ENCODE measurements at regions not wholly inside any gene's neighbourhood (a gene's known extent, or its start where the extent isn't known, plus 50 kb on each side); places are given as distances from the start of the nearest gene placed in this dataset.

DNA sequence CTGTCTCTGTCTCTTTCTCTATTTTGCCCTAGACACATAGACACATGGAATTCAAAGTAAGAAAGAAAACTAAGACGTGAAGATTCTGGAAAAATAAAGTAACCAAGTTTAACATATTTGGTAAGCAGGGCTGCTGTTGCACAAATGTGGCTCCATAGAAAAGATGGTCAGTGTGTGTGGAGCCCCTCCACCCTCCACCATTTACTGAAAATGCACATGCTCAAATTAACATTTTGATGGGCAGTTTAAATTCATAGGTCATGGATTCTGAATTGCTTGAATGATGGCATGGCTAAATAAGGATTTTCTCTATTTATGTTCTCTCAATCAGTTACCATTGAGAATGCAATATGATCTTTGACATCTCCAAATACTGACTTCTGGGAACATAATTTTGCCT, 165.5 kb upstream of the CHRM2 start:
- H2BK20ac ChIP-seq (ENCODE audit: low read depth, low read length), result no peak overlapping the region
- H2BK5ac ChIP-seq (ENCODE audit: low read depth, low read length, poor library complexity, severe bottlenecking), result no peak overlapping the region
- POLR2A ChIA-PET (ENCODE audit: unreplicated experiment), result no interaction called here
- no peak overlapping the region for H4K8ac ChIP-seq (ENCODE audit: low read depth in 2 of 2, low read length in 2 of 2)
- H3K27me3 ChIP-seq (ENCODE audit: control insufficient read depth, insufficient read depth, low read length), result no peaks in the 10 kb centered on the region
- no peak overlapping the region for H2BK15ac ChIP-seq (ENCODE audit: low read depth, low read length)
- dilution Hi-C loops (cut with HindIII; ENCODE audit: low sequenced_read_pairs, unreplicated experiment), result no loop called here
- H3K9me3 ChIP-seq (ENCODE audit: control insufficient read depth, insufficient read depth, low read length), result no peaks in the 10 kb centered on the region
- H3K4me2 ChIP-seq (ENCODE audit: low read depth, low read length), result no peak overlapping the region
- no peak overlapping the region for H2AK5ac ChIP-seq (ENCODE audit: low read depth, low read length)
- H3K36me3 ChIP-seq (ENCODE audit: control insufficient read depth, insufficient read depth, low read length), result no peaks in the 10 kb centered on the region
- ATAC-seq (ENCODE audit: low read depth), result no peak
- H2AFZ ChIP-seq (replicated peaks; ENCODE audit: low read length, poor library complexity), result no peak overlapping the region
- in situ Hi-C loops (cut with MboI; ENCODE audit: low sequenced_read_pairs), result no loop called here
- H3K27ac ChIP-seq (ENCODE audit: insufficient read depth, low read length), result no peak overlapping the region
- no peak overlapping the region for H2AK9ac ChIP-seq (replicated peaks; ENCODE audit: low read depth, low read length, poor library complexity)
- H3K56ac ChIP-seq (ENCODE audit: extremely low read depth, insufficient read depth, low read length), result no peak overlapping the region
- H3K23ac ChIP-seq (ENCODE audit: low read depth, low read length), result no peak overlapping the region
- BruUV-seq (replicated peaks), result no TSS peak
- no peak for TF ChIP-seq MAFK (IDR thresholded peaks at IDR 0.05; ENCODE audit: low read depth, low read length)
- TF ChIP-seq NFE2L2 (IDR thresholded peaks at IDR 0.05; ENCODE audit: low read depth, low read length), result no peak
- no peak for TF ChIP-seq POLR2A (IDR thresholded peaks at IDR 0.05; ENCODE audit: low read depth, low read length)
- TF ChIP-seq RCOR1 (IDR thresholded peaks at IDR 0.05; ENCODE audit: insufficient replicate concordance, low read length), result no peak
- TF ChIP-seq RAD21 (IDR thresholded peaks at IDR 0.05; ENCODE audit: low read length), result no peak
- TF ChIP-seq, protein P1, sequence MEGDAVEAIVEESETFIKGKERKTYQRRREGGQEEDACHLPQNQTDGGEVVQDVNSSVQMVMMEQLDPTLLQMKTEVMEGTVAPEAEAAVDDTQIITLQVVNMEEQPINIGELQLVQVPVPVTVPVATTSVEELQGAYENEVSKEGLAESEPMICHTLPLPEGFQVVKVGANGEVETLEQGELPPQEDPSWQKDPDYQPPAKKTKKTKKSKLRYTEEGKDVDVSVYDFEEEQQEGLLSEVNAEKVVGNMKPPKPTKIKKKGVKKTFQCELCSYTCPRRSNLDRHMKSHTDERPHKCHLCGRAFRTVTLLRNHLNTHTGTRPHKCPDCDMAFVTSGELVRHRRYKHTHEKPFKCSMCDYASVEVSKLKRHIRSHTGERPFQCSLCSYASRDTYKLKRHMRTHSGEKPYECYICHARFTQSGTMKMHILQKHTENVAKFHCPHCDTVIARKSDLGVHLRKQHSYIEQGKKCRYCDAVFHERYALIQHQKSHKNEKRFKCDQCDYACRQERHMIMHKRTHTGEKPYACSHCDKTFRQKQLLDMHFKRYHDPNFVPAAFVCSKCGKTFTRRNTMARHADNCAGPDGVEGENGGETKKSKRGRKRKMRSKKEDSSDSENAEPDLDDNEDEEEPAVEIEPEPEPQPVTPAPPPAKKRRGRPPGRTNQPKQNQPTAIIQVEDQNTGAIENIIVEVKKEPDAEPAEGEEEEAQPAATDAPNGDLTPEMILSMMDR (conservative IDR thresholded peaks at IDR 0.05; ENCODE audit: low read depth, low read length), result no peak
- TF ChIP-seq, protein P2, sequence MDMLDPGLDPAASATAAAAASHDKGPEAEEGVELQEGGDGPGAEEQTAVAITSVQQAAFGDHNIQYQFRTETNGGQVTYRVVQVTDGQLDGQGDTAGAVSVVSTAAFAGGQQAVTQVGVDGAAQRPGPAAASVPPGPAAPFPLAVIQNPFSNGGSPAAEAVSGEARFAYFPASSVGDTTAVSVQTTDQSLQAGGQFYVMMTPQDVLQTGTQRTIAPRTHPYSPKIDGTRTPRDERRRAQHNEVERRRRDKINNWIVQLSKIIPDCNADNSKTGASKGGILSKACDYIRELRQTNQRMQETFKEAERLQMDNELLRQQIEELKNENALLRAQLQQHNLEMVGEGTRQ (IDR thresholded peaks at IDR 0.05; ENCODE audit: low read depth, low read length), result no peak
- no peak for TF ChIP-seq RFX5 (IDR thresholded peaks at IDR 0.05; ENCODE audit: low read depth, low read length)
- no peak for TF ChIP-seq ELK1 (IDR thresholded peaks at IDR 0.05; ENCODE audit: borderline replicate concordance, low read depth, low read length)
- TF ChIP-seq BHLHE40 (IDR thresholded peaks at IDR 0.05; ENCODE audit: low read depth, low read length), result no peak
- no peak for TF ChIP-seq CEBPB (IDR thresholded peaks at IDR 0.05; ENCODE audit: low read depth, low read length)
- no peak for TF ChIP-seq SMC3 (IDR thresholded peaks at IDR 0.05; ENCODE audit: low read depth, low read length)
- no peak for TF ChIP-seq CHD1 (IDR thresholded peaks at IDR 0.05; ENCODE audit: low read depth, low read length)
- TF ChIP-seq FOS (IDR thresholded peaks at IDR 0.05; ENCODE audit: low read depth, low read length), result no peak
- no peak overlapping the region for H3K4me3 ChIP-seq (ENCODE audit: insufficient read depth, low read depth, low read length)
- H4K91ac ChIP-seq (ENCODE audit: insufficient read depth, low read depth, low read length), result no peak overlapping the region
- WGBS, 2 experiments (ENCODE audit: extremely low coverage in 2 of 2, insufficient read length in 1 of 2), result no CpG with 5 or more reads among the region's 1 CpG
- CTCF ChIA-PET, result no interaction called here
- H4K20me1 ChIP-seq (ENCODE audit: insufficient read depth, low read length), result no peaks in the 10 kb centered on the region
- no peak overlapping the region for H3K4ac ChIP-seq (ENCODE audit: low read depth, low read length)
- no peak overlapping the region for H3K9ac ChIP-seq (ENCODE audit: low read depth, low read length)
- DNase-seq, result no peak
- H2BK120ac ChIP-seq (ENCODE audit: low read depth, low read length), result no peak overlapping the region
- H4K5ac ChIP-seq (ENCODE audit: low read depth, low read length), result no peak overlapping the region
- no peaks in the 10 kb centered on the region for H3K79me1 ChIP-seq (ENCODE audit: low read depth in 1 of 2, low read length in 2 of 2)
- no peaks in the 10 kb centered on the region for H3K4me1 ChIP-seq (ENCODE audit: control insufficient read depth, insufficient read depth, low read length)
- intact Hi-C loops (cut with micrococcal nuclease), result no loop called here
- H3K14ac ChIP-seq (replicated peaks; ENCODE audit: low read depth, low read length), result no peak overlapping the region
- no peaks in the 10 kb centered on the region for H3K9me1 ChIP-seq (ENCODE audit: insufficient read depth, low read length)
- H3K18ac ChIP-seq (ENCODE audit: low read depth, low read length), result no peak overlapping the region
